CD4-positive, alpha-beta T cell (primary cell): ENCODE measurements at regions not wholly inside any gene's neighbourhood (a gene's known extent, or its start where the extent isn't known, plus 50 kb on each side); places are given as distances from the start of the nearest gene placed in this dataset.
"Not testable (repeated sequence)": the region's sequence is repeated elsewhere in the genome, so short reads cannot be mapped to it uniquely, and the experiment has no call there.

Experiments used
- ATAC-seq: fragments of 200-7000 bp; cut with Tn5 transposase; one replicate; pipeline ENCODE4 v1.10.0; 2022; ENCODE audit warnings: mild to moderate bottlenecking; ENCODE audit not compliant: poor library complexity
- CTCF ChIA-PET: fragments of 350-600 bp; sonication (Branson Sonifier 250); formaldehyde crosslinking; loops from one replicate; lab custom pipeline; 2021; ENCODE audit warnings: antibody characterized with exemption, inconsistent platforms; lab: Charles Lee
- POLR2A ChIA-PET: fragments of 350-600 bp; sonication (Branson Sonifier 250); formaldehyde crosslinking; loops from one replicate; lab custom pipeline; 2021; ENCODE audit warnings: antibody characterized with exemption, inconsistent platforms; lab: Charles Lee
- DNase-seq, 14 experiments: peaks; one replicate each; pipeline ENCODE4 v3.0.0-alpha.2; 2013 to 2020; ENCODE audit warnings: mixed read lengths in 2 of 14
- H3K27ac ChIP-seq, 2 donors: one replicate each; pipeline versions ENCODE4 v1.5.1 to v1.7.0; 2013; ENCODE audit warnings: low read length in 2 of 2, low read depth in 1 of 2, mild to moderate bottlenecking in 1 of 2
- H3K27me3 ChIP-seq, 2 experiments: 1 replicate in 1 of 2; 2 replicates in 1 of 2; pipeline versions ENCODE4 v1.6.1 to v1.7.0; 2013; ENCODE audit warnings: low read length in 2 of 2, control low read depth in 1 of 2, mild to moderate bottlenecking in 1 of 2, moderate library complexity in 1 of 2; ENCODE audit not compliant: insufficient read depth in 2 of 2, control insufficient read depth in 1 of 2
- H3K36me3 ChIP-seq: one replicate; pipeline ENCODE4 v1.6.1; 2013; ENCODE audit warnings: low read length, control low read depth; ENCODE audit not compliant: insufficient read depth
- H3K4me1 ChIP-seq: one replicate; pipeline ENCODE4 v1.6.1; 2013; ENCODE audit warnings: low read length, control low read depth; ENCODE audit not compliant: insufficient read depth
- H3K4me3 ChIP-seq: one replicate; pipeline ENCODE4 v1.5.1; 2013; ENCODE audit warnings: mild to moderate bottlenecking, low read length, moderate library complexity
- H3K9me3 ChIP-seq, 2 experiments: 1 replicate in 1 of 2; 2 replicates in 1 of 2; pipeline versions ENCODE4 v1.6.1 to v1.7.0; 2013; ENCODE audit warnings: low read length in 2 of 2, mild to moderate bottlenecking in 2 of 2, control low read depth in 1 of 2, moderate library complexity in 1 of 2; ENCODE audit not compliant: control insufficient read depth in 1 of 2, insufficient read depth in 1 of 2
- H3K27ac Mint-ChIP-seq: one replicate; pipeline ENCODE4 v1.8.0; 2020; ENCODE audit warnings: mixed read lengths
- H3K27me3 Mint-ChIP-seq: one replicate; pipeline ENCODE4 v1.8.0; 2021; ENCODE audit warnings: mixed read lengths
- H3K36me3 Mint-ChIP-seq: one replicate; pipeline ENCODE4 v1.8.0; 2021; ENCODE audit warnings: low read depth, mixed read lengths
- H3K4me1 Mint-ChIP-seq: one replicate; pipeline ENCODE4 v1.8.0; 2021; ENCODE audit warnings: low read depth, mixed read lengths
- H3K4me3 Mint-ChIP-seq: one replicate; pipeline ENCODE4 v1.8.0; 2020; ENCODE audit warnings: mild to moderate bottlenecking, mixed read lengths
- H3K9me3 Mint-ChIP-seq: one replicate; pipeline ENCODE4 v1.8.0; 2020; ENCODE audit warnings: mixed read lengths
- intact Hi-C, 2 experiments: fragments of 100-400 bp; cut with DNase I in 1 of 2; cut with micrococcal nuclease in 1 of 2; formaldehyde crosslinking; loops; one replicate each; pipeline versions ENCODE4 v1.15.1 to v1.9.0; 2023 to 2025; cut with DNase I, micrococcal nuclease
- TF ChIP-seq, protein P1 (sequence below): fragments of 200-600 bp; IDR thresholded peaks from one replicate; pipeline ENCODE4 v1.8.0; 2022; ENCODE audit warnings: antibody characterized with exemption, mild to moderate bottlenecking

DNA sequence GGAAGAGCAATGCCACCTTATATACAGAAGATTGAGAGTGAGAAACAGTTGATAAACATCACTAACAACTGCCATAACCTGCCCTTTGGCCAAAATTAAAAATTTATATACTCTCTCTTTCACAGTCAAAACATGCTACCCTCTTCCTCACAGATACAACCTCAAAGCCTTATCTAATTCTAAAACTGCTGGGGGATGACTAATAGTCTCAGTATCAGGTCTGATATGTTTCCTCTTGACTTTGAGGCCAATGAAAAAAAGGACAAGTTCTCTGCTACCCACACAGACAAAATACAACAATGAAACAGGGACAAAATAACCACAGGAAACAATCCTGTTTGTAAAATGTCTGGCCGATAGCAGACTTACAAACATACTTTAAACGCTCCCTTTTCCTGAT lies 485.6 kb upstream of the NUDT12 start:
- Histone ChIP-seq H3K4me1 (no peaks in the 10 kb centered on the region), H3K27me3 (no peaks in the 10 kb centered on the region), H3K27ac (no peak overlapping the region), H3K9me3 (peaks cover 4 to 7% of the 10 kb centered on the region in 2 experiments), H3K36me3 (no peaks in the 10 kb centered on the region), H3K4me3 (no peak overlapping the region)
- DNase-seq (no peak), ATAC-seq (no peak)
- Mint-ChIP-seq H3K27me3 (no peaks in the 10 kb centered on the region), H3K4me1 (no peaks in the 10 kb centered on the region), H3K36me3 (no peaks in the 10 kb centered on the region), H3K9me3 (peaks cover 6% of the 10 kb centered on the region), H3K27ac (no peak overlapping the region), H3K4me3 (no peak overlapping the region)
- POLR2A ChIA-PET: no interaction called here
- CTCF ChIA-PET: no interaction called here
- intact Hi-C loops: no loop called here
- TF ChIP-seq, protein P1, sequence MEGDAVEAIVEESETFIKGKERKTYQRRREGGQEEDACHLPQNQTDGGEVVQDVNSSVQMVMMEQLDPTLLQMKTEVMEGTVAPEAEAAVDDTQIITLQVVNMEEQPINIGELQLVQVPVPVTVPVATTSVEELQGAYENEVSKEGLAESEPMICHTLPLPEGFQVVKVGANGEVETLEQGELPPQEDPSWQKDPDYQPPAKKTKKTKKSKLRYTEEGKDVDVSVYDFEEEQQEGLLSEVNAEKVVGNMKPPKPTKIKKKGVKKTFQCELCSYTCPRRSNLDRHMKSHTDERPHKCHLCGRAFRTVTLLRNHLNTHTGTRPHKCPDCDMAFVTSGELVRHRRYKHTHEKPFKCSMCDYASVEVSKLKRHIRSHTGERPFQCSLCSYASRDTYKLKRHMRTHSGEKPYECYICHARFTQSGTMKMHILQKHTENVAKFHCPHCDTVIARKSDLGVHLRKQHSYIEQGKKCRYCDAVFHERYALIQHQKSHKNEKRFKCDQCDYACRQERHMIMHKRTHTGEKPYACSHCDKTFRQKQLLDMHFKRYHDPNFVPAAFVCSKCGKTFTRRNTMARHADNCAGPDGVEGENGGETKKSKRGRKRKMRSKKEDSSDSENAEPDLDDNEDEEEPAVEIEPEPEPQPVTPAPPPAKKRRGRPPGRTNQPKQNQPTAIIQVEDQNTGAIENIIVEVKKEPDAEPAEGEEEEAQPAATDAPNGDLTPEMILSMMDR: no peak

DNA sequence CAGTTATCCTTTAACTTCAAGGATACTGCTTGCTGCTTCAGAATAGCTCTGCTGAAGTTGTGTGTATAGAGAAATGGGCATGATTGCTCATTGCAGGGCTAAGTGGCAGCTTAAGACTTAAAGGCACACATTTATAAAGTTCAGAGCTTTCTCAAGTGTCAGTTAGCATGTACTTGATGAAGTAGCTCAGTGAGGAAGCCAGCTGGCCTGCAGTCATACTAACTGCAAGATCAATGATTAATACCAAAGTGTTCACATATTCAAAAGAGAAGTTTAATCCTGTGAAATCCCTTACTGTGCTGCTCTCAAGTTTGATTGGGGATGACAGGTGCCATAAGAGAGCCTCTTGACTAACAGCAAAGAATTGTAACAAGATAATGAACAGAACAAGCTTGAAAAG lies 483.4 kb upstream of the NUDT12 start:
- intact Hi-C loops: no loop called here
- Histone ChIP-seq H3K36me3 (no peaks in the 10 kb centered on the region), H3K27me3 (no peaks in the 10 kb centered on the region), H3K4me1 (no peaks in the 10 kb centered on the region), H3K4me3 (no peak overlapping the region), H3K27ac (no peak overlapping the region), H3K9me3 (peaks cover 0 to 7% of the 10 kb centered on the region in 2 experiments)
- H3K9me3 Mint-ChIP-seq: peaks cover 4% of the 10 kb centered on the region
- no peak overlapping the region for H3K4me3 Mint-ChIP-seq
- H3K36me3 Mint-ChIP-seq: no peaks in the 10 kb centered on the region
- ChIA-PET CTCF (interaction anchor here (0.6 kb wide), 1 partner anchor 1103 kb away, joined by 3 read pairs; no protein-coding TSS in a partner anchor), POLR2A (no interaction called here)
- H3K4me1 Mint-ChIP-seq: no peaks in the 10 kb centered on the region
- no peak for ATAC-seq
- H3K27ac Mint-ChIP-seq: no peak overlapping the region
- TF ChIP-seq, protein P1: no peak
- H3K27me3 Mint-ChIP-seq: no peaks in the 10 kb centered on the region
- DNase-seq: no peak

DNA sequence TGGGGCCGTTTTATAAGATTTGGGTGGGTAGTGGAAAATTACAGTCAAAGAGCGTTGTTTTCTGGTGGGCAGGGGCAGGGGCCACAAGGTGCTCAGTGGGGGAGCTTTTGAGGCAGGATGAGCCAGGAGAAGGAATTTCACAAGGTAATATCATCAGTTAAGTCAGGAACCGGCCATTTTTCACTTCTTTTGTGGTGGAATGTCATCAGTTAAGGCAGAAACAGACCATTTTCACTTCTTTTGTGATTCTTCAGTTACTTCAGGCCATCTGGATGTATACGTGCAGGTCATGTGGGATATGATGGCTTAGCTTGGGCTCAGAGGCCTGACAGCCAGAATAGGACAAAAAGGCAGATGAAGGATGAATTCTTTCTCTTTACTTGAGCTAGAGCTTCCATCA lies 477.3 kb upstream of the NUDT12 start:
- DNase-seq, H3K9me3 Mint-ChIP-seq, H3K27ac ChIP-seq, H3K27me3 Mint-ChIP-seq, H3K4me3 ChIP-seq, H3K36me3 ChIP-seq, H3K4me3 Mint-ChIP-seq, POLR2A ChIA-PET, H3K36me3 Mint-ChIP-seq, intact Hi-C loops, ATAC-seq, H3K27ac Mint-ChIP-seq, H3K9me3 ChIP-seq, CTCF ChIA-PET, H3K4me1 ChIP-seq, H3K4me1 Mint-ChIP-seq, H3K27me3 ChIP-seq: not testable (repeated sequence)

GRCh38 chr5:104037136-104037535 lies 474.5 kb upstream of the NUDT12 start:
- H3K36me3 Mint-ChIP-seq, POLR2A ChIA-PET, H3K27me3 ChIP-seq, CTCF ChIA-PET, H3K4me1 Mint-ChIP-seq, H3K4me1 ChIP-seq, H3K27ac Mint-ChIP-seq, H3K9me3 ChIP-seq, H3K36me3 ChIP-seq, H3K27me3 Mint-ChIP-seq, H3K27ac ChIP-seq, DNase-seq, H3K4me3 Mint-ChIP-seq, ATAC-seq, H3K4me3 ChIP-seq, intact Hi-C loops, H3K9me3 Mint-ChIP-seq: not testable (repeated sequence)

GRCh38 chr5:104033186-104033585 lies 470.6 kb upstream of the NUDT12 start:
- H3K36me3 ChIP-seq, DNase-seq, POLR2A ChIA-PET, CTCF ChIA-PET, H3K4me1 Mint-ChIP-seq, H3K36me3 Mint-ChIP-seq, H3K27me3 ChIP-seq, intact Hi-C loops, H3K4me3 Mint-ChIP-seq, H3K4me3 ChIP-seq, H3K27ac Mint-ChIP-seq, H3K4me1 ChIP-seq, ATAC-seq, H3K27me3 Mint-ChIP-seq, H3K9me3 ChIP-seq, H3K27ac ChIP-seq, H3K9me3 Mint-ChIP-seq: not testable (repeated sequence)
